Stomach smooth muscle (tissue), 2 donors: ENCODE measurements at regions not wholly inside any gene's neighbourhood (a gene's known extent, or its start where the extent isn't known, plus 50 kb on each side); places are given as distances from the start of the nearest gene placed in this dataset.

Experiments used
- H3K27ac ChIP-seq: one replicate; pipeline ENCODE4 v1.7.0; 2013; ENCODE audit warnings: mild to moderate bottlenecking, low read length, inconsistent platforms
- H3K27me3 ChIP-seq, 2 donors: one replicate each; pipeline ENCODE4 v1.7.0; 2013; ENCODE audit warnings: low read length in 2 of 2; ENCODE audit not compliant: insufficient read depth in 2 of 2, control insufficient read depth in 1 of 2
- H3K36me3 ChIP-seq, 2 donors: one replicate each; pipeline ENCODE4 v1.7.0; 2013; ENCODE audit warnings: low read length in 2 of 2; ENCODE audit not compliant: control insufficient read depth in 2 of 2, insufficient read depth in 2 of 2
- H3K4me1 ChIP-seq: one replicate; pipeline ENCODE4 v1.7.0; 2013; ENCODE audit warnings: low read length; ENCODE audit not compliant: control insufficient read depth, insufficient read depth
- H3K4me3 ChIP-seq, 2 donors: one replicate each; pipeline ENCODE4 v1.7.0; 2013; ENCODE audit warnings: low read length in 2 of 2
- H3K9ac ChIP-seq, 2 donors: one replicate each; pipeline ENCODE4 v1.7.0; 2013; ENCODE audit warnings: low read length in 2 of 2, mild to moderate bottlenecking in 1 of 2
- H3K9me3 ChIP-seq, 2 donors: one replicate each; pipeline ENCODE4 v1.7.0; 2013; ENCODE audit warnings: low read length in 2 of 2; ENCODE audit not compliant: control insufficient read depth in 2 of 2
- donor health status: healthy.
- donor health status: Pancreatic carcinoma.

- no peak overlapping the region for H3K9ac ChIP-seq
- H3K36me3 ChIP-seq: no peaks in the 10 kb centered on the region
- no peak overlapping the region for H3K4me3 ChIP-seq
- H3K9me3 ChIP-seq: no peaks in the 10 kb centered on the region
- no peak overlapping the region for H3K27ac ChIP-seq
- H3K4me1 ChIP-seq: no peaks in the 10 kb centered on the region
- no peaks in the 10 kb centered on the region for H3K27me3 ChIP-seq
Measured at GRCh38 chr2:144322379-144322778, 197.5 kb downstream of the ZEB2 start.

GRCh38 chr2:144320491-144320890 lies 199.4 kb downstream of the ZEB2 start:
- Histone ChIP-seq H3K27ac (no peak overlapping the region), H3K9ac (no peak overlapping the region), H3K27me3 (no peaks in the 10 kb centered on the region), H3K4me3 (no peak overlapping the region), H3K9me3 (no peaks in the 10 kb centered on the region), H3K36me3 (no peaks in the 10 kb centered on the region), H3K4me1 (no peaks in the 10 kb centered on the region)

GRCh38 chr2:144317071-144317738 lies 202.7 kb downstream of the ZEB2 start:
- Histone ChIP-seq H3K27me3 (no peaks in the 10 kb centered on the region), H3K27ac (no peak overlapping the region), H3K36me3 (no peaks in the 10 kb centered on the region), H3K9me3 (no peaks in the 10 kb centered on the region), H3K4me1 (no peaks in the 10 kb centered on the region), H3K4me3 (no peak overlapping the region), H3K9ac (no peak overlapping the region)

- H3K9ac ChIP-seq: no peak overlapping the region
- H3K27me3 ChIP-seq: no peaks in the 10 kb centered on the region
- H3K36me3 ChIP-seq: no peaks in the 10 kb centered on the region
- H3K4me1 ChIP-seq: no peaks in the 10 kb centered on the region
- no peaks in the 10 kb centered on the region for H3K9me3 ChIP-seq
- H3K27ac ChIP-seq: no peak overlapping the region
- H3K4me3 ChIP-seq: no peak overlapping the region
Measured at GRCh38 chr2:144310889-144311608, 208.9 kb downstream of the ZEB2 start.

- H3K27ac ChIP-seq: no peak overlapping the region
- H3K9me3 ChIP-seq: no peaks in the 10 kb centered on the region
- no peak overlapping the region for H3K4me3 ChIP-seq
- no peaks in the 10 kb centered on the region for H3K4me1 ChIP-seq
- H3K27me3 ChIP-seq: no peaks in the 10 kb centered on the region
- H3K36me3 ChIP-seq: no peaks in the 10 kb centered on the region
- H3K9ac ChIP-seq: no peak overlapping the region
Measured at GRCh38 chr2:144310484-144310883, 209.4 kb downstream of the ZEB2 start.

- no peak overlapping the region for H3K9ac ChIP-seq
- no peak overlapping the region for H3K4me3 ChIP-seq
- H3K27me3 ChIP-seq: no peaks in the 10 kb centered on the region
- no peaks in the 10 kb centered on the region for H3K4me1 ChIP-seq
- H3K9me3 ChIP-seq: no peaks in the 10 kb centered on the region
- no peaks in the 10 kb centered on the region for H3K36me3 ChIP-seq
- H3K27ac ChIP-seq: no peak overlapping the region
Measured at GRCh38 chr2:144307711-144308110, 212.2 kb downstream of the ZEB2 start.

- Histone ChIP-seq H3K9ac (no peak overlapping the region), H3K36me3 (no peaks in the 10 kb centered on the region), H3K4me3 (no peak overlapping the region), H3K9me3 (no peaks in the 10 kb centered on the region), H3K4me1 (no peaks in the 10 kb centered on the region), H3K27me3 (no peaks in the 10 kb centered on the region), H3K27ac (no peak overlapping the region)
Measured at GRCh38 chr2:144304202-144304601, 215.7 kb downstream of the ZEB2 start.

- Histone ChIP-seq H3K36me3 (no peaks in the 10 kb centered on the region), H3K9ac (no peak overlapping the region), H3K9me3 (no peaks in the 10 kb centered on the region), H3K4me3 (no peak overlapping the region), H3K27me3 (no peaks in the 10 kb centered on the region), H3K4me1 (no peaks in the 10 kb centered on the region), H3K27ac (no peak overlapping the region)
Measured at GRCh38 chr2:144300632-144301031, 219.3 kb downstream of the ZEB2 start.

GRCh38 chr2:144290276-144290675 lies 229.6 kb downstream of the ZEB2 start:
- Histone ChIP-seq H3K4me1 (no peaks in the 10 kb centered on the region), H3K36me3 (no peaks in the 10 kb centered on the region), H3K27me3 (no peaks in the 10 kb centered on the region), H3K4me3 (no peak overlapping the region), H3K9me3 (no peaks in the 10 kb centered on the region), H3K9ac (no peak overlapping the region), H3K27ac (no peak overlapping the region)

- Histone ChIP-seq H3K27me3 (no peaks in the 10 kb centered on the region), H3K4me3 (no peak overlapping the region), H3K9me3 (no peaks in the 10 kb centered on the region), H3K27ac (no peak overlapping the region), H3K36me3 (no peaks in the 10 kb centered on the region), H3K4me1 (no peaks in the 10 kb centered on the region), H3K9ac (no peak overlapping the region)
Measured at GRCh38 chr2:144288438-144288837, 231.5 kb downstream of the ZEB2 start.

- H3K27me3 ChIP-seq: no peaks in the 10 kb centered on the region
- no peak overlapping the region for H3K9ac ChIP-seq
- no peaks in the 10 kb centered on the region for H3K36me3 ChIP-seq
- no peak overlapping the region for H3K4me3 ChIP-seq
- H3K27ac ChIP-seq: no peak overlapping the region
- H3K4me1 ChIP-seq: no peaks in the 10 kb centered on the region
- H3K9me3 ChIP-seq: no peaks in the 10 kb centered on the region
Measured at GRCh38 chr2:144285324-144285723, 234.6 kb downstream of the ZEB2 start.
